HG02610 (cell line): ENCODE measurements at regions not wholly inside any gene's neighbourhood (a gene's known extent, or its start where the extent isn't known, plus 50 kb on each side); places are given as distances from the start of the nearest gene placed in this dataset.
A peak's percentile ranks its signal among the peaks of the same experiment; 100 is the strongest.
"Not testable (repeated sequence)": the region's sequence is repeated elsewhere in the genome, so short reads cannot be mapped to it uniquely, and the experiment has no call there.

Experiments used
- ATAC-seq: cut with Tn5 transposase; IDR thresholded peaks from one replicate; pipeline ENCODE4 v1.9.1; 2021; ENCODE audit warnings: mild to moderate bottlenecking, moderate library complexity; ENCODE audit not compliant: unreplicated experiment

- ATAC-seq: no peak
Observed at GRCh38 chr20:48366230-48366629, 461.6 kb downstream of the PREX1 start.

GRCh38 chr20:48364688-48365421, 462.9 kb downstream of the PREX1 start:
- peak; percentile 69 for ATAC-seq

GRCh38 chr20:48364055-48364454, 463.7 kb downstream of the PREX1 start:
- ATAC-seq: no peak

- no peak for ATAC-seq
Observed at GRCh38 chr20:48360342-48360975, 467.3 kb downstream of the PREX1 start.

- ATAC-seq: peak; percentile 61
Observed at GRCh38 chr20:48359692-48360341, 468.0 kb downstream of the PREX1 start.

- not testable (repeated sequence) for ATAC-seq
Observed at GRCh38 chr20:48359055-48359390, 468.8 kb downstream of the PREX1 start.

- no peak for ATAC-seq
Observed at GRCh38 chr20:48358176-48359054, 469.4 kb downstream of the PREX1 start.

- no peak for ATAC-seq
Observed at GRCh38 chr20:48357714-48358113, 470.1 kb downstream of the PREX1 start.

GRCh38 chr20:48354903-48355302, 472.9 kb downstream of the PREX1 start:
- no peak for ATAC-seq

- no peak for ATAC-seq
Observed at GRCh38 chr20:48354320-48354876, 473.4 kb downstream of the PREX1 start.

- no peak for ATAC-seq
Observed at GRCh38 chr20:48352628-48353027, 475.2 kb downstream of the PREX1 start.

- ATAC-seq: no peak
Observed at GRCh38 chr20:48352042-48352441, 475.8 kb downstream of the PREX1 start.

GRCh38 chr20:48350313-48350988, 477.3 kb downstream of the PREX1 start:
- no peak for ATAC-seq

- no peak for ATAC-seq
Observed at GRCh38 chr20:48349656-48350055, 478.1 kb downstream of the PREX1 start.

- ATAC-seq: no peak
Observed at GRCh38 chr20:48348022-48348421, 479.8 kb downstream of the PREX1 start.

GRCh38 chr20:48342822-48343513, 484.8 kb downstream of the PREX1 start:
- ATAC-seq: no peak

GRCh38 chr20:48340883-48341281, 486.9 kb downstream of the PREX1 start:
- no peak for ATAC-seq

- ATAC-seq: no peak
Observed at GRCh38 chr20:48339986-48340882, 487.6 kb downstream of the PREX1 start.
